Vagina (tissue), 2 donors: ENCODE measurements at regions not wholly inside any gene's neighbourhood (a gene's known extent, or its start where the extent isn't known, plus 50 kb on each side); places are given as distances from the start of the nearest gene placed in this dataset.

Experiments
- DNase-seq, 2 donors: peaks; one replicate each; pipeline ENCODE4 v3.0.0-alpha.2; 2017; ENCODE audit errors: extremely low spot score in 2 of 2
- H3K27ac ChIP-seq: fragments of 200-600 bp; sonication (generic); one replicate; pipeline ENCODE4 v1.5.1; 2019
- H3K27me3 ChIP-seq: fragments of 200-600 bp; sonication (generic); one replicate; pipeline ENCODE4 v1.5.1; 2019
- H3K36me3 ChIP-seq, 2 donors: fragments of 200-600 bp; sonication (generic); one replicate each; pipeline ENCODE4 v1.5.1; 2017 to 2019
- H3K4me1 ChIP-seq: fragments of 200-600 bp; sonication (generic); one replicate; pipeline ENCODE4 v1.5.1; 2019
- H3K4me3 ChIP-seq, 2 donors: fragments of 200-600 bp; sonication (generic); 1 replicate in 1 of 2; 2 replicates in 1 of 2; pipeline ENCODE4 v1.5.1; 2016 to 2019
- H3K9me3 ChIP-seq: fragments of 200-600 bp; sonication (generic); one replicate; pipeline ENCODE4 v1.5.1; 2019
- CTCF ChIP-seq, 3 experiments: fragments of 450-650 bp in 2 of 3; fragments of 200-600 bp in 1 of 3; sonication (generic) in 1 of 3; IDR thresholded peaks; one replicate each; pipeline ENCODE4 v1.5.1; 2017 to 2019; ENCODE audit warnings: antibody characterized with exemption in 3 of 3, mild to moderate bottlenecking in 2 of 3, moderate library complexity in 2 of 3
- POLR2A ChIP-seq, 2 donors: fragments of 450-650 bp; IDR thresholded peaks; one replicate each; pipeline ENCODE4 v1.6.1; 2017; ENCODE audit warnings: antibody characterized with exemption in 2 of 2, mild to moderate bottlenecking in 2 of 2, moderate library complexity in 2 of 2
- POLR2AphosphoS5 ChIP-seq, 2 donors: sonication (generic); formaldehyde crosslinking; IDR thresholded peaks; one replicate each; pipeline ENCODE4 v1.9.0; 2017; ENCODE audit warnings: antibody characterized with exemption in 2 of 2, mild to moderate bottlenecking in 2 of 2, low read depth in 1 of 2; ENCODE audit not compliant: insufficient read depth in 1 of 2
- intact Hi-C: fragments of 100-400 bp; cut with DNase I; formaldehyde crosslinking; loops from one replicate; pipeline ENCODE4 v1.15.1; 2023

DNA sequence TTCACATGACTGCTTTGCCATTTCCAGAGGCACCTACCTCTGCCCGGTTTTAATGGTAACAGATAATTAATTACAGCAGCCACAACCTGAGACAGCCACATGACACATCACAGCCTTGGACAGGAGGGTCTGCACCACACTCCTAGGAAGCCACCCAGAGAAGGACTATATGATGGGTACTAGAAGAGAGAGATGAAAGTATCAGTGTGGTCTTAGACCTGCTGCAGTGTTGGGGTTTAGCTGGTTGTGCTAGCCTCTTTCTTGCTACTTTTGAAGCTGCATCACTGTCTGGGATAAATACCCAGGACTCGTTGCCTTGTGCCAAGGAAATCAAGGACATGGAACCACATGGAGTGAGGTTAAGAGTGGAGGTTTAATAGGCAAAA, 266.4 kb downstream of the ICE1 start:
- H3K4me1 ChIP-seq, result peaks cover 1% of the 10 kb centered on the region
- TF ChIP-seq POLR2A (IDR thresholded peaks at IDR 0.05) (no peak), POLR2AphosphoS5 (IDR thresholded peaks at IDR 0.05; ENCODE audit: insufficient read depth in 1 of 2, low read depth in 1 of 2) (no peak), CTCF (IDR thresholded peaks at IDR 0.05) (no peak)
- H3K9me3 ChIP-seq, result no peaks in the 10 kb centered on the region
- H3K4me3 ChIP-seq, result no peak overlapping the region
- H3K27ac ChIP-seq, result no peak overlapping the region
- no peaks in the 10 kb centered on the region for H3K27me3 ChIP-seq
- intact Hi-C loops, result no loop called here
- no peaks in the 10 kb centered on the region for H3K36me3 ChIP-seq
- DNase-seq, result no peak

GRCh38 chr5:5688194-5688924, 265.9 kb downstream of the ICE1 start:
- Histone ChIP-seq H3K27ac (no peak overlapping the region), H3K9me3 (no peaks in the 10 kb centered on the region), H3K4me1 (no peaks in the 10 kb centered on the region), H3K36me3 (no peaks in the 10 kb centered on the region), H3K4me3 (no peak overlapping the region), H3K27me3 (no peaks in the 10 kb centered on the region)
- no peak for DNase-seq
- no peak for TF ChIP-seq POLR2A (IDR thresholded peaks at IDR 0.05)
- TF ChIP-seq CTCF (IDR thresholded peaks at IDR 0.05), result no peak
- no peak for TF ChIP-seq POLR2AphosphoS5 (IDR thresholded peaks at IDR 0.05; ENCODE audit: insufficient read depth in 1 of 2, low read depth in 1 of 2)
- intact Hi-C loops, result no loop called here

GRCh38 chr5:5687113-5687512, 264.6 kb downstream of the ICE1 start:
- Histone ChIP-seq H3K27ac (no peak overlapping the region), H3K9me3 (no peaks in the 10 kb centered on the region), H3K4me1 (no peaks in the 10 kb centered on the region), H3K4me3 (no peak overlapping the region), H3K36me3 (no peaks in the 10 kb centered on the region), H3K27me3 (no peaks in the 10 kb centered on the region)
- DNase-seq, result no peak
- TF ChIP-seq CTCF (IDR thresholded peaks at IDR 0.05) (no peak), POLR2AphosphoS5 (IDR thresholded peaks at IDR 0.05; ENCODE audit: insufficient read depth in 1 of 2, low read depth in 1 of 2) (no peak), POLR2A (IDR thresholded peaks at IDR 0.05) (no peak)
- intact Hi-C loops, result no loop called here

GRCh38 chr5:5686356-5686755, 263.9 kb downstream of the ICE1 start:
- Histone ChIP-seq H3K36me3 (no peaks in the 10 kb centered on the region), H3K27ac (no peak overlapping the region), H3K27me3 (no peaks in the 10 kb centered on the region), H3K4me1 (no peaks in the 10 kb centered on the region), H3K4me3 (no peak overlapping the region), H3K9me3 (no peaks in the 10 kb centered on the region)
- intact Hi-C loops, result no loop called here
- TF ChIP-seq CTCF (IDR thresholded peaks at IDR 0.05) (no peak), POLR2A (IDR thresholded peaks at IDR 0.05) (no peak), POLR2AphosphoS5 (IDR thresholded peaks at IDR 0.05; ENCODE audit: insufficient read depth in 1 of 2, low read depth in 1 of 2) (no peak)
- no peak for DNase-seq

- Histone ChIP-seq H3K4me1 (no peaks in the 10 kb centered on the region), H3K36me3 (no peaks in the 10 kb centered on the region), H3K9me3 (no peaks in the 10 kb centered on the region), H3K27me3 (no peaks in the 10 kb centered on the region), H3K4me3 (no peak overlapping the region), H3K27ac (no peak overlapping the region)
- intact Hi-C loops, result no loop called here
- no peak for DNase-seq
- no peak for TF ChIP-seq CTCF (IDR thresholded peaks at IDR 0.05)
- TF ChIP-seq POLR2A (IDR thresholded peaks at IDR 0.05), result no peak
- TF ChIP-seq POLR2AphosphoS5 (IDR thresholded peaks at IDR 0.05; ENCODE audit: insufficient read depth in 1 of 2, low read depth in 1 of 2), result no peak
Observed at GRCh38 chr5:5685737-5686136, 263.3 kb downstream of the ICE1 start.
